ENCODE measurements at regions not wholly inside any gene's neighbourhood (a gene's known extent, or its start where the extent isn't known, plus 50 kb on each side); places are given as distances from the start of the nearest gene placed in this dataset.

DNA sequence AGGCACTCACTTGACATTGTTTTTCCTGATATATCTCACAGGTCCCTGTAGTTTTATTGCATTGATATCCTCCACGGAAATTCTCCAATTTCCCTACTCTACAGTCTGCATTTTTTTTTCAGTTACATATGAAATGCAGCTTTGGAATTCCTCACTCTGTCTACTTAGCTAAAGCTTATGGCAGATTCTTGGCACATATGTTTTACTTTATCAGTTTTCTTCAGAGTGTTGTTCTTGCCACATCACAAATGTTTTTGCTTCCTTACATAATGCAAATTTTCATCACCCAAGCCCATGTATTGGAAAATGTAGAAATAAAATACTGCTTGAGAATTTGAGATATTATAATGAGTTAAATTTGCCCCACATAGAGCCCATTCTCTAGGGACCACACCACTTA is 1895.1 kb downstream of the MRPL39 start:
- Histone ChIP-seq H3K27ac (no peak overlapping the region), H3K4me1 (no peaks in the 10 kb centered on the region), H3K9me3 (peaks cover 0 to 4% of the 10 kb centered on the region in 2 donors), H3K4me3 (no peak overlapping the region), H3K36me3 (no peaks in the 10 kb centered on the region), H3K27me3 (no peaks in the 10 kb centered on the region)
- TF ChIP-seq, protein P1, sequence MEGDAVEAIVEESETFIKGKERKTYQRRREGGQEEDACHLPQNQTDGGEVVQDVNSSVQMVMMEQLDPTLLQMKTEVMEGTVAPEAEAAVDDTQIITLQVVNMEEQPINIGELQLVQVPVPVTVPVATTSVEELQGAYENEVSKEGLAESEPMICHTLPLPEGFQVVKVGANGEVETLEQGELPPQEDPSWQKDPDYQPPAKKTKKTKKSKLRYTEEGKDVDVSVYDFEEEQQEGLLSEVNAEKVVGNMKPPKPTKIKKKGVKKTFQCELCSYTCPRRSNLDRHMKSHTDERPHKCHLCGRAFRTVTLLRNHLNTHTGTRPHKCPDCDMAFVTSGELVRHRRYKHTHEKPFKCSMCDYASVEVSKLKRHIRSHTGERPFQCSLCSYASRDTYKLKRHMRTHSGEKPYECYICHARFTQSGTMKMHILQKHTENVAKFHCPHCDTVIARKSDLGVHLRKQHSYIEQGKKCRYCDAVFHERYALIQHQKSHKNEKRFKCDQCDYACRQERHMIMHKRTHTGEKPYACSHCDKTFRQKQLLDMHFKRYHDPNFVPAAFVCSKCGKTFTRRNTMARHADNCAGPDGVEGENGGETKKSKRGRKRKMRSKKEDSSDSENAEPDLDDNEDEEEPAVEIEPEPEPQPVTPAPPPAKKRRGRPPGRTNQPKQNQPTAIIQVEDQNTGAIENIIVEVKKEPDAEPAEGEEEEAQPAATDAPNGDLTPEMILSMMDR (IDR thresholded peaks at IDR 0.05), result no peak
- intact Hi-C loops (cut with DNase I), result no loop called here
- no peak for ATAC-seq
- DNase-seq, result no peak

DNA sequence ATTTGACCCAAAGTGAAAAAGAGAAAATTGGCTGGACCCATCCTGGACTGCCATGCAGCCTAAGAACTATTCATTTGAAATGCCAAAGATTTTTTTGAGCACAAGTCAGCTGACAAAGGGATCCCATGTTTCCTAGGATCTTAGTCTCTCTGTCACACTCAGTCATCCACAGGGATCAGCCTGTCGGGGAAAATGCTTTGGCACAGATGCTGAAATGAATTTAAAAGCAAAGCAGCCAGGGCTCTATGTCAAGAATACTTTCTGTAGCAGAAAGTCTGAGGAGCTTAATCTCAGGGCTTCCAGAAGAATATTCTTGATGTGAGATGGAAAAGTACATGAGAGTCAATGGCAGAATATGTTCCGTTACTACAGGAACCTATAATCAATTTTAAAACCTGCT is 1900.8 kb downstream of the MRPL39 start:
- Histone ChIP-seq H3K4me1 (no peaks in the 10 kb centered on the region), H3K27me3 (no peaks in the 10 kb centered on the region), H3K9me3 (peaks cover 0 to 2% of the 10 kb centered on the region in 2 donors), H3K27ac (no peak overlapping the region), H3K36me3 (no peaks in the 10 kb centered on the region), H3K4me3 (no peak overlapping the region)
- DNase-seq (no peak), ATAC-seq (no peak)
- intact Hi-C loops (cut with DNase I), result no loop called here
- TF ChIP-seq, protein P1 (IDR thresholded peaks at IDR 0.05), result no peak

DNA sequence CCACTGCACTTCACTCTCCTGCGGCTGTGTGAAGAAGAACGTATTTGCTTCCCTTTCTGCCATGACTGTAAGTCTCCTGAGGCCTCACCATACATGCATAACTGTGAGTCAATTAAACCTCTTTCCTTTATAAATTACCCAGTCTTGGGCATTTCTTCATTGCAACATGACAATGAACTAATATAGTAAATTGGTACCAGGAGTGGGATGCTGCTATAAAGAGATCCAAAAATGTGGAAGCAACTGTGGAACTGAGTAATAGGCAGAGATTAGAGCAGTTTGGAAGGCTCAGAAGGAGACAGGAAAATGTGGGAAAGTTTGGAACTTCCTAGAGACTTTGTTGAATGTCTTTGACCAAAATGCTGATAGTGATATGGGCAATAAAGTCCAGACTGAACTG is 1907.9 kb downstream of the MRPL39 start:
- Histone ChIP-seq H3K27ac (no peak overlapping the region), H3K27me3 (no peaks in the 10 kb centered on the region), H3K4me1 (no peaks in the 10 kb centered on the region), H3K9me3 (peaks cover 0 to 20% of the 10 kb centered on the region in 2 donors), H3K36me3 (no peaks in the 10 kb centered on the region), H3K4me3 (no peak overlapping the region)
- ATAC-seq, result no peak
- no peak for DNase-seq
- TF ChIP-seq, protein P1 (IDR thresholded peaks at IDR 0.05), result no peak
- intact Hi-C loops (cut with DNase I), result no loop called here

DNA sequence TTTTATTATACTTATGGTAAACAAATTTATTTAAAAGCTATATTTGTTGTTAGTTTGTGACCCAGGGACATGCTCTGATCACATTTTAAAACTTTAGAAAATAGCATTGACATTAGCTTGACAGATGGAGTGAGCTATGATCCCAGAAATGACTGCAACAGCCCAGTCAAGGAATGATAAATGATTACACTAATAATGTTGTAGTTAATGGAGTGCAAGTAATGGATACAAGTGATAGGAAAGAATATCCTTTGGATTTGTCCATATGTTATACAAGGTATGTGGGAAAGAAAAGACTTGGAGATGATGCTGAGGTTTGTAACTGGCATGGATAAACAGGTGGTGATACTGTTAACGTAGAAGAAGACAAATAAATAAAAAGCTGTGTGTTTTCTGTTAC is 1908.7 kb downstream of the MRPL39 start:
- no peaks in the 10 kb centered on the region for H3K27me3 ChIP-seq
- no peak for DNase-seq
- peaks cover 0 to 20% of the 10 kb centered on the region in 2 donors for H3K9me3 ChIP-seq
- TF ChIP-seq, protein P1 (IDR thresholded peaks at IDR 0.05), result no peak
- H3K4me1 ChIP-seq, result no peaks in the 10 kb centered on the region
- intact Hi-C loops (cut with DNase I), result no loop called here
- ATAC-seq, result no peak
- H3K27ac ChIP-seq, result no peak overlapping the region
- H3K4me3 ChIP-seq, result no peak overlapping the region
- no peaks in the 10 kb centered on the region for H3K36me3 ChIP-seq

DNA sequence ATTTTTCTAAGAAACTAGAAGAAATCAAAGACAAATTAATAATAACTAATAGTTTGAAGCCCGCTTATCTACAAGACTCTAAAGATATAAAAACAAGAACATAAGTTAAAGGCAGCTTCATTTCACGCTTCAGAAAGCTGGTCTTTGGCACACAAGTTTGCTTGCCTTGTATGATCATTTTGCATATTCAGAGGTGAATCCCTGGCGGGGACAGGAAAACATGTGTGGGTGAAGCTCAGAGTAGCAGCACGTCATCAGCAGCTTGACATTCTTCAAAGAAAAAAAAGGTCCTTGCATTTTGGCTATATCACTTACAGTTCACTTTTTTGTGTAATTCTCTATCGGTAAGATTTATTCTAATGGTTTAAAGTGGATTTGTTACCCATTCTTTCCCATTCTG is 1911.8 kb downstream of the MRPL39 start:
- no peak overlapping the region for H3K4me3 ChIP-seq
- TF ChIP-seq, protein P1 (IDR thresholded peaks at IDR 0.05), result no peak
- peaks cover 0 to 16% of the 10 kb centered on the region in 2 donors for H3K9me3 ChIP-seq
- H3K27me3 ChIP-seq, result no peaks in the 10 kb centered on the region
- no peak for DNase-seq
- no peaks in the 10 kb centered on the region for H3K4me1 ChIP-seq
- H3K36me3 ChIP-seq, result no peaks in the 10 kb centered on the region
- ATAC-seq, result no peak
- intact Hi-C loops (cut with DNase I), result no loop called here
- no peak overlapping the region for H3K27ac ChIP-seq
